BJ (cell line): ENCODE measurements at regions not wholly inside any gene's neighbourhood (a gene's known extent, or its start where the extent isn't known, plus 50 kb on each side); places are given as distances from the start of the nearest gene placed in this dataset.

Experiments
- CTCF ChIA-PET: fragments of 350-600 bp; formaldehyde crosslinking; extraction: SDS; loops from one replicate; lab custom pipeline; 2021; ENCODE audit warnings: antibody characterized with exemption, inconsistent platforms; lab: Yijun Ruan, JAX
- POLR2A ChIA-PET: fragments of 300-600 bp; sonication (Branson Sonifier 250); formaldehyde crosslinking; extraction: SDS; loops from one replicate; lab custom pipeline; 2021; ENCODE audit warnings: antibody characterized with exemption; lab: Charles Lee
- DNase-seq: peaks from one replicate; pipeline ENCODE4 v3.0.0-alpha.2; 2011; ENCODE audit warnings: low read depth
- H3K27me3 ChIP-seq: 2 replicates; pipeline ENCODE4 v1.6.0; 2011; ENCODE audit warnings: low read length; ENCODE audit not compliant: control insufficient read depth, insufficient read depth
- H3K36me3 ChIP-seq: 2 replicates; pipeline ENCODE4 v1.5.1; 2011; ENCODE audit warnings: low read length; ENCODE audit not compliant: control insufficient read depth, insufficient read depth
- H3K4me3 ChIP-seq: 2 replicates; pipeline ENCODE4 v1.5.1; 2011; ENCODE audit warnings: low read depth, mild to moderate bottlenecking, control low read depth, low read length
- TF ChIP-seq, protein P1 (sequence below): IDR thresholded peaks from 2 replicates; pipeline ENCODE4 v1.5.1; 2011; ENCODE audit warnings: low read depth, mild to moderate bottlenecking, control low read depth, inconsistent platforms, low read length, moderate library complexity; ENCODE audit not compliant: insufficient read depth

DNA sequence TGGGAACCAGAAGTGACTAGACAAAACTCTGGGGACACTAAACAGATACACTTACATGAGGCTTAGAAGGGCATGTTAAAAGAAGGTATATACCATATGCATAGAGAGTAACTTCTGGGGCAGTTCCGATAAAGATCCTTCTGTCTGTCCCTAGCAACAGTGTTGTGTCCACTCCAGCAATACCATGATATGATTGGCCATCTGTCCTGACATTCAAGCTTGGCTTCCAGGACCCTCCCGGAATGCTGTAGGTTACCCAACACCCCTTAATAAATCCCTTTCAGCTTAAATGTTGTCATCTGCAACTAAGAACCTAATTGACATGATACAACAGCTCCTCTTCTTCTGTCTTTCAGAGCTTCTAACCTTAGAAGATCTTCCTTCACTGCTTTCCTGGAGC is 307.7 kb downstream of the OMA1 start:
- Histone ChIP-seq H3K36me3 (no peaks in the 10 kb centered on the region), H3K4me3 (no peak overlapping the region), H3K27me3 (no peaks in the 10 kb centered on the region)
- CTCF ChIA-PET = no interaction called here
- TF ChIP-seq, protein P1, sequence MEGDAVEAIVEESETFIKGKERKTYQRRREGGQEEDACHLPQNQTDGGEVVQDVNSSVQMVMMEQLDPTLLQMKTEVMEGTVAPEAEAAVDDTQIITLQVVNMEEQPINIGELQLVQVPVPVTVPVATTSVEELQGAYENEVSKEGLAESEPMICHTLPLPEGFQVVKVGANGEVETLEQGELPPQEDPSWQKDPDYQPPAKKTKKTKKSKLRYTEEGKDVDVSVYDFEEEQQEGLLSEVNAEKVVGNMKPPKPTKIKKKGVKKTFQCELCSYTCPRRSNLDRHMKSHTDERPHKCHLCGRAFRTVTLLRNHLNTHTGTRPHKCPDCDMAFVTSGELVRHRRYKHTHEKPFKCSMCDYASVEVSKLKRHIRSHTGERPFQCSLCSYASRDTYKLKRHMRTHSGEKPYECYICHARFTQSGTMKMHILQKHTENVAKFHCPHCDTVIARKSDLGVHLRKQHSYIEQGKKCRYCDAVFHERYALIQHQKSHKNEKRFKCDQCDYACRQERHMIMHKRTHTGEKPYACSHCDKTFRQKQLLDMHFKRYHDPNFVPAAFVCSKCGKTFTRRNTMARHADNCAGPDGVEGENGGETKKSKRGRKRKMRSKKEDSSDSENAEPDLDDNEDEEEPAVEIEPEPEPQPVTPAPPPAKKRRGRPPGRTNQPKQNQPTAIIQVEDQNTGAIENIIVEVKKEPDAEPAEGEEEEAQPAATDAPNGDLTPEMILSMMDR = no peak
- POLR2A ChIA-PET = no interaction called here
- DNase-seq = no peak

DNA sequence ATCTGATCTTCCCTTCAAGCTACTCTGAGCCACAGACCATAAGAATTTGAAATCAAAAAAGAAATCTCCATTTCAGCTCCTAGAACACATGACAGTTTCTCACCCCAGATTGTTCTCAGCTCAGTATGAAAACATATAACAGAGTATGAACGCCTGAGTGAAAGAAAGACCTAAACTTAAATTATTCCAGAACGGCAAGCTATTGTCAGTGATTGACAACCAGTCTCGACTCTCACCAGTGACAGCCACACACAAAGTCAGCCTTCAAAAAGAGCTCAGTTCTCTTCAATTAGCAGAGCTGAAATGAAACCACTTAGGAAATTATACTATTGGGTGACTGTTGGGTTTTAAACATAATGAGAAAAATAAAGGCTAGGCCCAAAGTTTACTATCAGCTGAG is 312.8 kb downstream of the OMA1 start:
- ChIA-PET POLR2A (no interaction called here), CTCF (no interaction called here)
- no peaks in the 10 kb centered on the region; the same call in 1 of the 2 replicates for H3K27me3 ChIP-seq
- no peaks in the 10 kb centered on the region for H3K36me3 ChIP-seq
- H3K4me3 ChIP-seq = no peak overlapping the region
- TF ChIP-seq, protein P1 = no peak
- DNase-seq = no peak

DNA sequence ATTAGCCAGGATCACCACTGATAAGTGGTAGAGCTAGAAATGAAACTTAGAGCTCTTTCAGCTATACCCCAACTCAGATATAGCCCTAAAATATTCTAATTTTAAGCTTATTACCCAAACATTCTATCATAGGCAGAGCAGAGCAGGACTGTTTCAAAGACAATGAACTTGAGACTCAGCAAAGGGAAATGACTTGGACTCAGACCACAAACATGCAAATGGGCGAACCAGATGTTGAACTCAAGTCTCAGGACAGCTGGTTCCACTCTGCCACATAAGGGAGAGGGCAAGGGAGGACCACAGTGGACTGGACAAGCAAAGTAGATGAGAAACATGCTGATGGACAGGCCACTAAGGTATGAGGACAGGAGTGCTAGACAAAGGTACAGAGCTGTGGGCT is 315.3 kb downstream of the OMA1 start:
- no peak for DNase-seq
- H3K27me3 ChIP-seq = no peaks in the 10 kb centered on the region; the same call in 1 of the 2 replicates
- CTCF ChIA-PET = interaction anchor here (1.2 to 1.4 kb wide), 2 partner anchors 12 to 21 kb away, joined by 3 to 4 read pairs; no protein-coding TSS in a partner anchor
- H3K4me3 ChIP-seq = no peak overlapping the region
- POLR2A ChIA-PET = no interaction called here
- no peaks in the 10 kb centered on the region for H3K36me3 ChIP-seq
- TF ChIP-seq, protein P1 = no peak

DNA sequence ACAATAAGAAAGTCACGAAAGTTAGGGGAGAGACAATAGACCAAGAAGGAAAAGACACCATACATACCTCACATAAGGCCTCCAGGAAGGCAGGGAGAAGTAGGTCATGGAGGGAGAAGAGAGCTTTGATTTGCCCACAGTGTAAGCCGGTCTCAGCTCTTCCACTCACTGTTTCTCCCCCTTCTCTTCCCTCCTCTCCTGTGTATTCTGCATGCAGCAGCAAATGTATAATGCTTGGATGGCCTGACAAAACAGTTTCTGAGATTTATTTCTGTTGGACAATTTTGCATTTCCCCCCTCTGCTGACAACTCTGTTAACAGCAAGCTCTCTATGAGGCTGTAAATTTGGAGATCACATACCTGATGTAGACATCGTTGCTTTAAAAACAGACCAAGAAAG is 318.9 kb downstream of the OMA1 start:
- TF ChIP-seq, protein P1 = no peak
- POLR2A ChIA-PET = no interaction called here
- H3K4me3 ChIP-seq = no peak overlapping the region
- CTCF ChIA-PET = no interaction called here
- DNase-seq = no peak
- H3K27me3 ChIP-seq = no peaks in the 10 kb centered on the region; the same call in 1 of the 2 replicates
- no peaks in the 10 kb centered on the region for H3K36me3 ChIP-seq

DNA sequence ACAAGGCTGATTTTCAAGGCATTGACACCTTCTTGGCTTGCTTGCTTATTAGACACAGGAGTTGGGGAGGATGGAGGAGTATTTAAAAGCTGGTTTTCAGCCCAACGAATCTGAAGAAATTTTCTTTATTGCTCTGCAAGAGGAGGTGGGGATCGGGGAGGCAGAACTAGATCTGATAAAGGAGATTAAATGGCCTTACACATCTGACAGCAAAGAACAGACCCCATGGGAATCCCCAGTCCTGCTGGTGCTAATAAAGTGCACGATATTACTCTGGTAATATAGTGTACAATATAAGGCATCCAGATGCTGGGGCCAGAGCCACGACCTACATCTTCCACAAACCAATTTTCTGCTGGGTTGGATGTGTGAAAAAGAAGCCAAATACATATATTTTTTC is 323.0 kb downstream of the OMA1 start:
- Histone ChIP-seq H3K27me3 (no peaks in the 10 kb centered on the region), H3K4me3 (no peak overlapping the region), H3K36me3 (no peaks in the 10 kb centered on the region)
- CTCF ChIA-PET = no interaction called here
- TF ChIP-seq, protein P1 = no peak
- no peak for DNase-seq
- POLR2A ChIA-PET = no interaction called here
